RPMI8226 (cell line): ENCODE measurements at regions not wholly inside any gene's neighbourhood (a gene's known extent, or its start where the extent isn't known, plus 50 kb on each side); places are given as distances from the start of the nearest gene placed in this dataset.
"Not testable (repeated sequence)": the region's sequence is repeated elsewhere in the genome, so short reads cannot be mapped to it uniquely, and the experiment has no call there.

Experiments used
- DNase-seq: peaks from one replicate; pipeline ENCODE4 v3.0.0-alpha.2; 2015

GRCh38 chr1:68791800-68792199 lies 294.9 kb upstream of the DEPDC1 start:
- DNase-seq, result no peak

GRCh38 chr1:68795956-68796355 lies 299.1 kb upstream of the DEPDC1 start:
- DNase-seq, result no peak

- DNase-seq, result no peak
These were observed 300.0 kb upstream of the DEPDC1 start for GRCh38 chr1:68796888-68797287.

- DNase-seq, result no peak
These were observed 301.2 kb upstream of the DEPDC1 start for GRCh38 chr1:68798071-68798470.

- no peak for DNase-seq
These were observed 302.2 kb upstream of the DEPDC1 start for GRCh38 chr1:68799096-68799495.

- DNase-seq, result no peak
These were observed 303.3 kb upstream of the DEPDC1 start for GRCh38 chr1:68800182-68800581.

GRCh38 chr1:68801440-68801839 lies 304.6 kb upstream of the DEPDC1 start:
- no peak for DNase-seq

- no peak for DNase-seq
These were observed 308.3 kb upstream of the DEPDC1 start for GRCh38 chr1:68805097-68805641.

- DNase-seq, result no peak
These were observed 311.5 kb upstream of the DEPDC1 start for GRCh38 chr1:68808351-68808750.

GRCh38 chr1:68811806-68812205 lies 314.9 kb upstream of the DEPDC1 start:
- no peak for DNase-seq

GRCh38 chr1:68812333-68812732 lies 315.5 kb upstream of the DEPDC1 start:
- DNase-seq, result no peak

GRCh38 chr1:68814067-68814466 lies 317.2 kb upstream of the DEPDC1 start:
- no peak for DNase-seq

GRCh38 chr1:68815632-68816031 lies 318.8 kb upstream of the DEPDC1 start:
- DNase-seq, result no peak

- not testable (repeated sequence) for DNase-seq
These were observed 320.8 kb upstream of the DEPDC1 start for GRCh38 chr1:68817505-68818210.

GRCh38 chr1:68819190-68819829 lies 322.4 kb upstream of the DEPDC1 start:
- peak; percentile 2 for DNase-seq

GRCh38 chr1:68820151-68820550 lies 323.3 kb upstream of the DEPDC1 start:
- no peak for DNase-seq

- DNase-seq, result no peak
These were observed 330.0 kb upstream of the DEPDC1 start for GRCh38 chr1:68826836-68827235.

GRCh38 chr1:68827261-68827660 lies 330.4 kb upstream of the DEPDC1 start:
- DNase-seq, result no peak

GRCh38 chr1:68828013-68828412 lies 331.1 kb upstream of the DEPDC1 start:
- DNase-seq, result no peak

GRCh38 chr1:68831281-68831680 lies 334.4 kb upstream of the DEPDC1 start:
- no peak for DNase-seq

GRCh38 chr1:68848017-68848416 lies 351.1 kb upstream of the DEPDC1 start:
- DNase-seq, result no peak

GRCh38 chr1:68868606-68869005 lies 371.7 kb upstream of the DEPDC1 start:
- no peak for DNase-seq

- no peak for DNase-seq
These were observed 376.3 kb upstream of the DEPDC1 start for GRCh38 chr1:68873144-68873543.
